HUDEP-2 (cell line): ENCODE measurements at regions not wholly inside any gene's neighbourhood (a gene's known extent, or its start where the extent isn't known, plus 50 kb on each side); places are given as distances from the start of the nearest gene placed in this dataset.

Experiments
- DNase-seq, 76 experiments: peaks; one replicate each; lab custom pipeline; 2025; ENCODE audit not compliant: unreplicated experiment in 76 of 76; lab: John Stamatoyannopoulos, UW

- DNase-seq, result no peak
These were observed 226.0 kb downstream of the SNRPN start for GRCh38 chr15:25180606-25181292.

- no peak for DNase-seq
These were observed 226.7 kb downstream of the SNRPN start for GRCh38 chr15:25181293-25182097.

- no peak for DNase-seq
These were observed 227.3 kb downstream of the SNRPN start for GRCh38 chr15:25182098-25182478.

GRCh38 chr15:25182736-25183445, 228.1 kb downstream of the SNRPN start:
- no peak for DNase-seq

- no peak for DNase-seq
These were observed 228.9 kb downstream of the SNRPN start for GRCh38 chr15:25183581-25184251.

GRCh38 chr15:25184356-25185155, 229.8 kb downstream of the SNRPN start:
- no peak for DNase-seq

- DNase-seq, result no peak
These were observed 230.4 kb downstream of the SNRPN start for GRCh38 chr15:25185156-25185710.

GRCh38 chr15:25185791-25186190, 231.0 kb downstream of the SNRPN start:
- no peak for DNase-seq

- DNase-seq, result no peak
These were observed 231.6 kb downstream of the SNRPN start for GRCh38 chr15:25186411-25186810.

GRCh38 chr15:25186906-25187645, 232.3 kb downstream of the SNRPN start:
- no peak for DNase-seq

GRCh38 chr15:25188051-25188450, 233.3 kb downstream of the SNRPN start:
- no peak for DNase-seq

- no peak for DNase-seq
These were observed 233.8 kb downstream of the SNRPN start for GRCh38 chr15:25188551-25189101.

- no peak for DNase-seq
These were observed 234.8 kb downstream of the SNRPN start for GRCh38 chr15:25189551-25189950.

- DNase-seq, result no peak
These were observed 237.9 kb downstream of the SNRPN start for GRCh38 chr15:25192651-25193050.

GRCh38 chr15:25207369-25207768, 231.5 kb downstream of the UBE3A start:
- no peak for DNase-seq

- DNase-seq, result no peak
These were observed 230.1 kb downstream of the UBE3A start for GRCh38 chr15:25208735-25209134.

- DNase-seq, result no peak
These were observed 218.0 kb downstream of the UBE3A start for GRCh38 chr15:25220834-25221233.

GRCh38 chr15:25224396-25224795, 214.4 kb downstream of the UBE3A start:
- DNase-seq, result no peak

GRCh38 chr15:25226360-25226759, 212.5 kb downstream of the UBE3A start:
- no peak for DNase-seq
